ENCODE measurements at regions not wholly inside any gene's neighbourhood (a gene's known extent, or its start where the extent isn't known, plus 50 kb on each side); places are given as distances from the start of the nearest gene placed in this dataset.

DNA sequence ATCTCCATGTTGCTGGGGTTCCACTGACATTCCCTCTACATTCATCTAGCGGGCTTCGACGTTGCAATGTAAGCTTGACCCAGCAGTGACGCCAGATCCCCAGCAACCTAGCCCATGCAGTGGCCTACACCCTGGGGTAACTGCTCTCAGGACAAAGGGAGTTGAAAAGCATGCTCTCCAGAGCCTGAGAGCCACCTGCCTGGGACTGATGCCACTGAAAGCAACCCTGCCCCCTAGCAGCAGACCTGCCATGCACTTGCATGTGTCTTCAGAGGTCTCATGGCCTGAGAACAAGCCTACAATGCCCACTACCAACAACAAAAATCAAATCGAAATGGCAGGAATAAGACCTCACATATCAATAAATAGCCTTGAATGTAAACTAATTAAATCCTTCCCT, 330.3 kb downstream of the TRIM36 start:
- TF ChIP-seq, protein P1, sequence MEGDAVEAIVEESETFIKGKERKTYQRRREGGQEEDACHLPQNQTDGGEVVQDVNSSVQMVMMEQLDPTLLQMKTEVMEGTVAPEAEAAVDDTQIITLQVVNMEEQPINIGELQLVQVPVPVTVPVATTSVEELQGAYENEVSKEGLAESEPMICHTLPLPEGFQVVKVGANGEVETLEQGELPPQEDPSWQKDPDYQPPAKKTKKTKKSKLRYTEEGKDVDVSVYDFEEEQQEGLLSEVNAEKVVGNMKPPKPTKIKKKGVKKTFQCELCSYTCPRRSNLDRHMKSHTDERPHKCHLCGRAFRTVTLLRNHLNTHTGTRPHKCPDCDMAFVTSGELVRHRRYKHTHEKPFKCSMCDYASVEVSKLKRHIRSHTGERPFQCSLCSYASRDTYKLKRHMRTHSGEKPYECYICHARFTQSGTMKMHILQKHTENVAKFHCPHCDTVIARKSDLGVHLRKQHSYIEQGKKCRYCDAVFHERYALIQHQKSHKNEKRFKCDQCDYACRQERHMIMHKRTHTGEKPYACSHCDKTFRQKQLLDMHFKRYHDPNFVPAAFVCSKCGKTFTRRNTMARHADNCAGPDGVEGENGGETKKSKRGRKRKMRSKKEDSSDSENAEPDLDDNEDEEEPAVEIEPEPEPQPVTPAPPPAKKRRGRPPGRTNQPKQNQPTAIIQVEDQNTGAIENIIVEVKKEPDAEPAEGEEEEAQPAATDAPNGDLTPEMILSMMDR (IDR thresholded peaks at IDR 0.05), result no peak
- TF ChIP-seq POLR2AphosphoS5 (IDR thresholded peaks at IDR 0.05), result no peak
- no peak for TF ChIP-seq POLR2A (IDR thresholded peaks at IDR 0.05)
